Hippocampal formation (tissue), 2 donors: ENCODE measurements at regions not wholly inside any gene's neighbourhood (a gene's known extent, or its start where the extent isn't known, plus 50 kb on each side); places are given as distances from the start of the nearest gene placed in this dataset.
A peak's percentile ranks its signal among the peaks of the same experiment; 100 is the strongest.

Source experiments
- DNase-seq, 2 donors: peaks; one replicate each; lab custom pipeline; 2025; lab: John Stamatoyannopoulos, UW

GRCh38 chr2:133942398-133942797, 311.5 kb upstream of the MGAT5 start:
- no peak for DNase-seq

GRCh38 chr2:133943108-133943507, 310.8 kb upstream of the MGAT5 start:
- DNase-seq, result no peak

GRCh38 chr2:133945089-133945488, 308.8 kb upstream of the MGAT5 start:
- no peak for DNase-seq

- DNase-seq, result no peak
Measured at GRCh38 chr2:133947057-133947456, 306.8 kb upstream of the MGAT5 start.

- DNase-seq, result no peak
Measured at GRCh38 chr2:133948610-133949290, 305.1 kb upstream of the MGAT5 start.

- no peak for DNase-seq
Measured at GRCh38 chr2:133949595-133949994, 304.3 kb upstream of the MGAT5 start.

- DNase-seq, result no peak
Measured at GRCh38 chr2:133951209-133951608, 302.7 kb upstream of the MGAT5 start.

GRCh38 chr2:133952420-133952819, 301.5 kb upstream of the MGAT5 start:
- no peak for DNase-seq

- no peak for DNase-seq
Measured at GRCh38 chr2:133952896-133953295, 301.0 kb upstream of the MGAT5 start.

GRCh38 chr2:133953524-133953923, 300.3 kb upstream of the MGAT5 start:
- DNase-seq, result no peak

- DNase-seq, result no peak
Measured at GRCh38 chr2:133954636-133955035, 299.2 kb upstream of the MGAT5 start.

GRCh38 chr2:133955169-133955568, 298.7 kb upstream of the MGAT5 start:
- DNase-seq, result no peak

- no peak for DNase-seq
Measured at GRCh38 chr2:133956434-133956935, 297.4 kb upstream of the MGAT5 start.

- no peak for DNase-seq
Measured at GRCh38 chr2:133957724-133958480, 296.0 kb upstream of the MGAT5 start.

GRCh38 chr2:133959066-133959465, 294.8 kb upstream of the MGAT5 start:
- no peak for DNase-seq

GRCh38 chr2:133966720-133967304, 287.1 kb upstream of the MGAT5 start:
- no peak for DNase-seq

GRCh38 chr2:133967326-133967725, 286.5 kb upstream of the MGAT5 start:
- DNase-seq, result no peak

- DNase-seq, result peak in 1 of 2 donors; percentile 28
Measured at GRCh38 chr2:133968446-133968845, 285.4 kb upstream of the MGAT5 start.

GRCh38 chr2:133970641-133971040, 283.2 kb upstream of the MGAT5 start:
- DNase-seq, result no peak

GRCh38 chr2:133972297-133972696, 281.6 kb upstream of the MGAT5 start:
- DNase-seq, result no peak

- DNase-seq, result peak in 1 of 2 donors; percentile 28
Measured at GRCh38 chr2:133972786-133973185, 281.1 kb upstream of the MGAT5 start.

- DNase-seq, result no peak
Measured at GRCh38 chr2:133974353-133974752, 279.5 kb upstream of the MGAT5 start.

- no peak for DNase-seq
Measured at GRCh38 chr2:133975135-133975534, 278.7 kb upstream of the MGAT5 start.
